Hematopoietic multipotent progenitor cell treated with erythropoietin and hydrocortisone succinate and interleukin-3 and kit ligand, for 17 days (in vitro differentiated cells): ENCODE measurements at regions not wholly inside any gene's neighbourhood (a gene's known extent, or its start where the extent isn't known, plus 50 kb on each side); places are given as distances from the start of the nearest gene placed in this dataset.
"Not testable (repeated sequence)": the region's sequence is repeated elsewhere in the genome, so short reads cannot be mapped to it uniquely, and the experiment has no call there.

Experiments used
- DNase-seq: peaks from one replicate; pipeline ENCODE4 v3.0.0-alpha.2; 2015; ENCODE audit warnings: low spot score

DNA sequence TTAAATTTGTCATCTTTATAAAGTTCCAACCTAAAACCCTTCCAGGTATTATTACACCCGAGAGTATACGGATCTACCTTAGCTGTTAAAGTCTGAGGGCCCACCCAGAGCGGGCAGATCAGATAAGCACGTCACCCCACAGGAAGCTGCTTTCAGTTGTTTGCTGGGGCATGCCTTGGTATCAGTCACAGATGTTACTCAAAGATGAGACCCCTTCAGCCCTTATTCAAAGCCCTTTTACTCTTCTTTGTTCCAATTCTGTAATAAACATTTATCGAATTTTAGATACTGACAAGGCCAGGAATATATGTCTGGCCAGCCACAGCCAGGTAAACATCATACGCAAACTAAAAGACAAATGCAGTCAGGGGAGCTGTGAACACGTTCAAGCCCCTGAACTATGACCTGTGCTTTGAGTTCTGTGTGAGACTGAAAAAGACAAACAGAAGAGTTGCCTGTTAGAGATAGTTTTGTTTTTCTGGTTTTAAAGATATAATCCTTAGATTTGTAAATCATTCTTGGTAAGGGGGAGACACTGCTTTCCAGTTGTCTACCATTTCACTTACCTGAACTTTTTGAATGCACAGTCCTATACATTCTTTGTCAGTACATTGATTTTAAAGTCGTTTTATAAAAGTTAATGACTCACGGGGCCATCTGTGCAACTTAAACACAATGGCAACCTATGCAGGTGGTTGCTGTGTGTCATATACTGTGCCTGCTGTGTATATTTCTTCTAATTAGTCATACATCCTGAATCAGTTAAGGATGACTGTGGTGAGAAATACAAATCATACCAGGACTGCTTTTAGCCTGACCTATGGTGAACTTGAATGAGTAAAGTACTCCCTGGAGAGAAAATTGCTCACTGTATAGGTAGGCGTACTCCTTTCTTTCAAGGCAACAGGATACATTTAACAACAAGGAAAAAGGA is 100.5 kb upstream of the ITPRID2 start:
- DNase-seq, result no peak

DNA sequence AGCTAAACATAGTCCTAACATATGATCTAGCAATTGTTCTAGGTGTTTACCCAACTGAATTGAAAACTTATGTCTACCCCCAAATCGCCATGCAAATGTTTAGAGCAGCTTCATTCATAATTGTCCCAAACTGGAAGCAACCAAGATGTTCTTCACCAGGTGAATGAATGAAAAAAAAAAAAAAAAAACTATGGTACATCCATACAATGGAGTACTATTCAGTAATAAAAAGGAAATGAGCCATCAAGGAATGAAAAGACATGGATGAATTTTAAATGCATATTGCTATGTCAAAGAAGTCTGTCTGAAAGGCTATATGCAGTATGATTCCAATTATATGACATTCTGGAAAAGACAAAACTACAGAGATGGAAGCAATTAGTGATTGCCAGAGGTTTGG is 98.6 kb upstream of the ITPRID2 start:
- no peak for DNase-seq

DNA sequence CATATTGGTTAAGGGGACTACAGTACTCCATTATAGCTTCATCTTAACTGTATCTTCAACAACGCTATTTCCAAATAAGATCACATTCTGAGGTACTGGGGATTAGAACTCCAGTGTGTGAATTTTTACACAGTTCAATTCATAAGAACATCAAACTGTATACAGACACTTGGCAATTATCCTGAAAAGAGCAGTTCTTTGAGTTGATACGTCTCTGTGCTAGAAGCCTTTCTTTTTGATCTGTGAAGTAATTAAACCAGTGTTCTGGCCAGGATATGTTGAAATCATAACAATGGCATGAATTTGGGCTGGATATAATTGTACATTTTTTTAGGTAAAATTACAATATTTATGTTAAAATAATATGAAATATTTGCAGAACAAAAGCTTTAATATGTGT is 93.5 kb upstream of the ITPRID2 start:
- DNase-seq, result no peak

DNA sequence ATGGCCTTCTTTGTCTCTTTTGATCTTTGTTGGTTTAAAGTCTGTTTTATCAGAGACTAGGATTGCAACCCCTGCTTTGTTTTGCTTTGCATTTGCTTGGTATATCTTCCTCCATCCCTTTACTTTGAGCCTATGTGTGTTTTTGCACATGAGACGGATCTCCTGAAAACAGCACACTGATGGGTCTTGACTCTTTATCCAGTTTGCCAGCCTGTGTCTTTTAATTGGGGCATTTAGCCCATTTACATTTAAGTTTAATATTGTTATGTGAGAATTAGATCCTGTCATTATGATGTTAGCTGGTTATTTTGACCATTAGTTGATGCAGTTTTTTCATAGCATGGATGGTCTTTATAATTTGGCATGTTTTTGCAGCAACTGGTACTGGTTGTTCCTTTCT is 89.2 kb upstream of the ITPRID2 start:
- DNase-seq, result not testable (repeated sequence)

DNA sequence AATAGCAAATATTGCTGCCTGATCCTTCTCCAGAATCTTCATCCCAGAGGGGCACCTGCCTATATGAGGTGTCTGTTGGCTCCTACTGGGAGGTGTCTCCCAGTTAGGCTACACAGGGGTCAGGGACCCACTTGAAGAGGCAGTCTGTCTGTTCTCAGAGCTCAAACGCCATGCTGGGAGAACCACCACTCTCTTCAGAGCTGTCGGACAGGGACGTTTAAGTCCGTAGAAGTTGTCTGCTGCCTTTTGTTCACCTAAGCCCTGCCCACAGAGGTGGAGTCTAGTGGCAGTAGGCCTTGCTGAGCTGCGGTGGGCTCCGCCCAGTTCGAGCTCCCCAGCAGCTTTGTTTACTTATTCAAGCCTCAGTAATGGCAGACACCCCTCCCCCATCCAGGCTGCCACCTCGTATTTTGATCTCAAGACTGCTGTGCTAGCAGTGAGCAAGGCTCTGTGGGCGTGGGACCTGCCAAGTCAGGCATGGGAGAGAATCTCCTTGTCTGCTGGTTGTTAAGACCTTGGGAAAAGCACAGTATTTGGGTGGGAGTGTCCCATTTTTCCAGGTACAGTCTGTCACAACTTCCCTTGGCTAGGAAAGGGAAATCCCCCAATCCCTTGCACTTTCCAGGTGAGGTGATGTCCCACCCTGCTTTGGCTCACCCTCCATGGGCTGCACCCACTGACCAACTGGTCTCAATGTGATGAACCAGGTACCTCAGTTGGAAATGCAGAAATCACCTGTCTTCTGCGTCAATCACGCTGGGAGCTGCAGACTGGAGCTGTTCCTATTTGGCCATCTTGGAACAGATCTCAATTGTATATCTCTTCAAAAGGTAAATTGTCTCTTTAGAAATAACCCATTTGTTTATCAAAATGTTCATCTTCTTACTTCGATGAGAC is 87.4 kb upstream of the ITPRID2 start:
- not testable (repeated sequence) for DNase-seq

DNA sequence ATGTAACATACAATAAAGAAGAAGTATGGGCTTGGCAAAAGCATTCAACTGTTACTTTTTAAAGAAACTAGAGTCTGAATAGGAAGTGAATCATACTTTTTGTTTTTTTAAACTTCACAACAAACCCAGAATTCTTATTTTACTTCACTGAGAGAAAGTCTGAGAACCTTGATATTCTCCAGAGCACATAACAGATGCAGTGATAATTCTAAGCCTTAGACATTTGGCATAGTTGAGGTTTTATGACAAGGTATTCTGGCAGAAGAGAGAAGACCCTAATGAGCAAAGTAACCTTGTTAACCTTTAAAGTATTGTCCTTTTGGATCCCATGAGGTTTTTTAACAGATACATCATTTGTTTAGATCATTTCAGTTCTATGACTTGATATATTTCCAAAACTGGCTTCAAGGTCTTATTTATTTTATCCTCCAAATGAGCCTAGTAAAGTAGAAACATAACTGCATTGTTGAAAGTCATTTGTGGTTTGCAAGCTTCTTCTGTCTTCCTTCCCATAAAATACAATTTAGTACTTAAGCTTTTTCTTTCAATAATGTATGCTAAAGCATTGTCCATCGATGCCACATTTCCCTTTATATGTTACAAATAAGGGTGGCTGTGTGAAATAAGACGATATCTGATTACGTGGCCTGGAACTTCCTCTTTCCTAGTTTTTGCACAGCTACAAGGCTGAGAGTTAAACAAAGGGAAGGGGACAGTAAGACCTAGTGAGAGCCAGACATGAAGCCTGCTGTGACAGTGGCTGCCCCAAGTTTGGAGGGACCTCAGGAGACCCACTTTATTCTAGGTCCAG is 86.1 kb upstream of the ITPRID2 start:
- DNase-seq, result no peak

GRCh38 chr2:181806039-181806392 is 85.5 kb upstream of the ITPRID2 start:
- DNase-seq, result no peak

GRCh38 chr2:181807526-181807925 is 84.0 kb upstream of the ITPRID2 start:
- DNase-seq, result no peak

GRCh38 chr2:181810823-181811695 is 80.5 kb upstream of the ITPRID2 start:
- DNase-seq, result no peak

DNA sequence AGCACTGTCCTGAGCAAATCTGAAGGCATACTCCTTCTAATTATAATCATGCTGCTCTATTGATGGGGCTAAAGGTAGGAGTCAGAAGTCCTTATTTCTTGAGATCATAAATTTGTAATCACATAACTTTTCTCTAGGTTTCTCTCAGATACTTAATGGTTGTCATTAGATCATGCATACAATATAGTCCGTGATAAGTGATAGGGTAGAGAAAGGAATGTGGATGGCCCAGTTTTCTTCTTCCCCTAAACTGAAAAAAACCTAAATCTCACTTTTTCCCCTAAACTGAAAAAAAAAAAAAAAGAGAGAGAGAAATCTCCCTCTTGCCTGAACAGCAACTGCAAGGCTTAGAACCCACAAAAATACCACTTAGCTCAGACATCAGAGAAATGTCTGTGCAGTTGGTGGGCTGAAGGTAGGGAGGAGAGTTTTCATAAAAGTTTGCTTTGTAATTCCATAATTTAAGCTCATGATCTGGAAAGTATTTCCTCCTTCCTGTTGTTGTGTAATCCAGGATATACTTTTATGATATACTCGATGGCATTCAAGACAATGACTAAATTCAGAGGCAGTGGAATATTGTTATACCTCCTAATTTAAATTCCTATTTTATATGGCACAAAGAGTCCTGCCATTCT is 79.3 kb upstream of the ITPRID2 start:
- DNase-seq, result no peak

DNA sequence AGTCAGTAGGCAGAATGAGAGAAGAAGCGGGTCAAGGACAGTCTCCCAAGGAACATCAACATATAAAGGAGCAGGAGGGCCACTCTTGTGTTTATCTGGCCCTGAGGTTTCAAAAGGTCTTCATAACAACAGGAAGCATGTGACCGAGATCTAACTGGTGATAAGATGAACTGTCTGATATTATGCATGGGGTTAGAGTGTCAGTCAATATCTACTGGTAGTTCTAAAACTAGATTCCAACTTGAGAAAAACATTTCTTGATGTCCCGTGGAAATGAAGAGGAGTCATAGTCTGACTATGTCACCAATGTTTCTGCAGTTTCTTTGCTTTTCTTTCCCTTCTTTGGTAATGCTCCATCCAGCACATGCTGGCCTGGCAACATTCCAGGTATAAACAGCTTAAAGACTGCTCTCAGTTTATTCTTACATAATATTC is 77.5 kb upstream of the ITPRID2 start:
- DNase-seq, result no peak

- no peak for DNase-seq
These were observed 74.0 kb upstream of the ITPRID2 start for GRCh38 chr2:181817509-181817908.

- DNase-seq, result no peak
These were observed 73.4 kb upstream of the ITPRID2 start for GRCh38 chr2:181818058-181818680.

GRCh38 chr2:181818840-181819239 is 72.7 kb upstream of the ITPRID2 start:
- no peak for DNase-seq

DNA sequence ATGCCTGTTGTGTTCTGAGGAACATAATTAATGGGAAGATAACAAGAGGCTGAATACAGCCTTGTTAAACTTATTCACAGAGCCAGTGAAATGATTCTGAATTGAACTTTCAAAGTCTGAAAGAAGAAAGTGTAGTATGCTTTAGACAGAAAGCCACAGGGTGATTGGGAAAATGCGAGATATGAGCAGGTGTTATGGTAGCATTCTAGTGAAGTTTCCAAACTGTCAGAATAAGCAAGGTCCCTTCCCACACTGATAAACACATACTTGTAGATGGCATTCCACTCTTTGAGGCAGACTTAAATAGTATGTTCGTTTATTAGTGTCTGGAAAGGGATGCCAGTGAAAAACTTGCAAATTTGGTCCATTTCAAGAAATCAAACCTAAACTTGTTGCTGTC is 70.5 kb upstream of the ITPRID2 start:
- no peak for DNase-seq

DNA sequence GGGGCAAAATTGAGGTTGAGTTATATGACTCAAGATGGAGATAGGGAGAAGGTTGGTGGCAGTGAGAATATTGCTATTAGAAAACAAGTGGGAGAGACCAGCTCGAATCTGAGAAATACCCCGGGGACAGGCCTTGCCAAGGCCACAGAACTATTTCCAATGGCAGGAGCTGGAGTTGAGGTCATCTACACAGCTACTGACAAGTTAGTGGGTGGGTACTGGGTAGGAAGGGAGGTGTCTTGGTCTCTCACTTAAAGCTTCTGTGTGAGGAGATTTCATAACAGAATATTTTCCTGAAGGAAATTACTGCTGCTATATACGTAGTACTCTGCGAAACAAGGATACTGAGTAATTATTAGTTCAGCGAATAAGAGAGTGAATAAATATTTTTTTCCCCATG is 69.4 kb upstream of the ITPRID2 start:
- DNase-seq, result no peak

GRCh38 chr2:181823405-181823804 is 68.1 kb upstream of the ITPRID2 start:
- no peak for DNase-seq

- DNase-seq, result no peak
These were observed 63.3 kb upstream of the ITPRID2 start for GRCh38 chr2:181828122-181828705.

DNA sequence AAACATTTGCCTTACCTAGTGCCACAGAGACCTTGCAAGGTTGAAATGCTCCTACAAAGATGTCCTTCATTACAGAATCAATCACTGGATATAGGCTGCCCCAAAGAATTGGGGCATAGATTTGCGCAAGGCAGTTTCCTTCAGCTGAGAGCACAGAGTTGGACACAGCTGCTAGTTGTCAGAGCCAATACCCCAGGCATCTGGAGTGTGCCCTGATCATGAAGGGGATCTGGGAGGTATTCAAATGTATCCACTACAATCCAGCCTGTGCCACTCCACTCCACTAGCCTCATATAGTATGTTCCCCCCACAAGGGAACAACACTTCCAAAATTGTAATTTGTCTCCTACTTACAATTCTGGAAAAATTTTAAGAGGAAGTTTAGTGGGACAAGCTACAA is 62.3 kb upstream of the ITPRID2 start:
- no peak for DNase-seq

GRCh38 chr2:181832015-181832414 is 59.5 kb upstream of the ITPRID2 start:
- no peak for DNase-seq
